ENCODE measurements at regions not wholly inside any gene's neighbourhood (a gene's known extent, or its start where the extent isn't known, plus 50 kb on each side); places are given as distances from the start of the nearest gene placed in this dataset.

- no peak for TF ChIP-seq CTCF (conservative IDR thresholded peaks at IDR 0.05; ENCODE audit: low read depth, low read length)
- no peak for TF ChIP-seq POLR2A (IDR thresholded peaks at IDR 0.05; ENCODE audit: low read depth, low read length)
- no peak for TF ChIP-seq MAFK (IDR thresholded peaks at IDR 0.05; ENCODE audit: low read depth, low read length)
- TF ChIP-seq RAD21 (IDR thresholded peaks at IDR 0.05; ENCODE audit: low read length): no peak
- TF ChIP-seq BHLHE40 (IDR thresholded peaks at IDR 0.05; ENCODE audit: low read depth, low read length): no peak
- no peak for TF ChIP-seq RCOR1 (IDR thresholded peaks at IDR 0.05; ENCODE audit: insufficient replicate concordance, low read length)
- TF ChIP-seq RFX5 (IDR thresholded peaks at IDR 0.05; ENCODE audit: low read depth, low read length): no peak
- no peak for TF ChIP-seq FOS (IDR thresholded peaks at IDR 0.05; ENCODE audit: low read depth, low read length)
- no peak for TF ChIP-seq USF2 (IDR thresholded peaks at IDR 0.05; ENCODE audit: low read depth, low read length)
- TF ChIP-seq CEBPB (IDR thresholded peaks at IDR 0.05; ENCODE audit: low read depth, low read length): no peak
- no peak for TF ChIP-seq MXI1 (IDR thresholded peaks at IDR 0.05; ENCODE audit: borderline replicate concordance, low read depth, low read length)
- TF ChIP-seq SMC3 (IDR thresholded peaks at IDR 0.05; ENCODE audit: low read depth, low read length): no peak
- TF ChIP-seq MAZ (IDR thresholded peaks at IDR 0.05; ENCODE audit: borderline replicate concordance, low read depth, low read length): no peak
- no peak for TF ChIP-seq CHD1 (IDR thresholded peaks at IDR 0.05; ENCODE audit: low read depth, low read length)
These were observed 154.2 kb upstream of the TYRP1 start for GRCh38 chr9:12538842-12539579.

Measured in IMR-90 (cell line).